Ectodermal cell (in vitro differentiated cells): ENCODE measurements at regions not wholly inside any gene's neighbourhood (a gene's known extent, or its start where the extent isn't known, plus 50 kb on each side); places are given as distances from the start of the nearest gene placed in this dataset.
"Not testable (repeated sequence)": the region's sequence is repeated elsewhere in the genome, so short reads cannot be mapped to it uniquely, and the experiment has no call there.

ENCODE experiments used
- H3K27ac ChIP-seq: 2 replicates; pipeline ENCODE4 v1.7.0; 2013; ENCODE audit warnings: mild to moderate bottlenecking, low read depth, low read length; ENCODE audit not compliant: insufficient read depth, poor library complexity, severe bottlenecking
- H3K27me3 ChIP-seq: 2 replicates; pipeline ENCODE4 v1.7.0; 2013; ENCODE audit warnings: mild to moderate bottlenecking, low read length; ENCODE audit not compliant: insufficient read depth, control insufficient read depth, poor library complexity, severe bottlenecking
- H3K36me3 ChIP-seq: one replicate; pipeline ENCODE4 v1.7.0; 2013; ENCODE audit warnings: low read length; ENCODE audit not compliant: control insufficient read depth, insufficient read depth
- H3K4me1 ChIP-seq: one replicate; pipeline ENCODE4 v1.7.0; 2013; ENCODE audit warnings: low read length; ENCODE audit not compliant: control insufficient read depth, insufficient read depth
- H3K4me3 ChIP-seq: 2 replicates; pipeline ENCODE4 v1.7.0; 2013; ENCODE audit warnings: low read depth, low read length, control low read depth; ENCODE audit not compliant: insufficient read depth
- H3K9me3 ChIP-seq: 2 replicates; pipeline ENCODE4 v1.7.0; 2013; ENCODE audit warnings: mild to moderate bottlenecking, low read length, moderate library complexity; ENCODE audit not compliant: control insufficient read depth
- WGBS, 2 experiments: methylation state at CpG; one replicate each; pipeline ENCODE4 v1.1.7; 2013; ENCODE audit warnings: missing lambda C conversion rate in 2 of 2; 5-methylcytosine and 5-hydroxymethylcytosine counted together

GRCh38 chr3:118637846-118638245 is 396.8 kb downstream of the IGSF11 start:
- Histone ChIP-seq H3K36me3 (no peaks in the 10 kb centered on the region), H3K9me3 (no peaks in the 10 kb centered on the region), H3K27ac (no peak overlapping the region), H3K4me3 (no peak overlapping the region), H3K4me1 (no peaks in the 10 kb centered on the region), H3K27me3 (no peaks in the 10 kb centered on the region)
- 86 to 88% methylated on average over 9 of the region's 9 CpGs for WGBS, 2 experiments

DNA sequence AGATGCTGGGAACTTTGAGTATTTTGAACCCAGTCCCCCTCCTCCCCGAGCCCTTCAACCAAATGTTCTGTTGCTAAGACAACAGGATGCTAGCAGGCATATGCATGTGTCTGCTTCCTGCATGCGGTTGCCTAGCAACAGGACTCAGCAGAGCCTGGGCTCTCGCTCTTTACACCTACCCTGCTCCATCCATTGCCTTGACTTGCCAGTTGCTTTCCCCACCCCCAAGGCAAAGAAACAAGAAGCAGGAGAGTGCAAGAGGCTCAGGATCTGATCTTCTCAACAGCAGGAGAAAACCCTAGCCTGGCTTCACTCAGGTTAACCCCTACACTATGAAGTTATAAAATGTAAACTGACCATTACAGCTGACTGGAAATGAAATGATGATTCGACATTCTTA is 393.0 kb downstream of the IGSF11 start:
- Histone ChIP-seq H3K9me3 (no peaks in the 10 kb centered on the region), H3K27ac (no peak overlapping the region), H3K36me3 (no peaks in the 10 kb centered on the region), H3K27me3 (no peaks in the 10 kb centered on the region), H3K4me1 (no peaks in the 10 kb centered on the region), H3K4me3 (no peak overlapping the region)
- WGBS, 2 experiments = 36 to 45% methylated on average over 4 of the region's 4 CpGs

GRCh38 chr3:118671192-118671591 is 363.5 kb downstream of the IGSF11 start:
- WGBS, 2 experiments = 86 to 87% methylated on average over 2 of the region's 2 CpGs
- Histone ChIP-seq H3K36me3 (no peaks in the 10 kb centered on the region), H3K27ac (no peak overlapping the region), H3K4me3 (no peak overlapping the region), H3K27me3 (no peaks in the 10 kb centered on the region), H3K9me3 (no peaks in the 10 kb centered on the region), H3K4me1 (no peaks in the 10 kb centered on the region)

DNA sequence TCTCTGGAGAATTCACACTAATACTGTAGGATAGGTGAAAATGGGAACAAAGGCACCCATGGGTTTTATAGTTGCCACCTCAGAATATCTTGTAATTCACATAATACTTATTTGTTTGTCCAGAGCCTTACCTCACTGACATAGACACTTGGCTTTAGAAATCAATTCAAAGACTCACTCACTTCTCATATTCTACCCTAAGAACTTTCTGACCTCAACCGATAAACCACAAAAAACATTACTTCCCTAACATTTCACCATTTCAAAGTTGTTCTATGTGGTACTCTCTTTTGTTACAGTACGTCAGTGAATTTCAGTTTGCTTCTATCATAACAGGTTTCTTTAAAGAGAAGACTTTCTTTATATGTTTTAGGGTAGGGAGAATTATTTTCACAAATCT is 359.3 kb downstream of the IGSF11 start:
- Histone ChIP-seq H3K9me3 (no peaks in the 10 kb centered on the region), H3K27me3 (no peaks in the 10 kb centered on the region), H3K36me3 (no peaks in the 10 kb centered on the region), H3K4me1 (no peaks in the 10 kb centered on the region), H3K27ac (no peak overlapping the region), H3K4me3 (no peak overlapping the region)
- WGBS, 2 experiments = 96 to 100% methylated on average over 1 to 2 of the region's 2 CpGs

GRCh38 chr3:118678663-118679062 is 356.0 kb downstream of the IGSF11 start:
- not testable (repeated sequence) for H3K4me1 ChIP-seq, H3K36me3 ChIP-seq, H3K4me3 ChIP-seq, H3K27me3 ChIP-seq, H3K27ac ChIP-seq, H3K9me3 ChIP-seq

- Histone ChIP-seq H3K9me3 (no peaks in the 10 kb centered on the region), H3K4me3 (no peak overlapping the region), H3K36me3 (no peaks in the 10 kb centered on the region), H3K27me3 (no peaks in the 10 kb centered on the region), H3K27ac (no peak overlapping the region), H3K4me1 (no peaks in the 10 kb centered on the region)
- 95 to 96% methylated on average over 2 of the region's 2 CpGs for WGBS, 2 experiments
Measured at GRCh38 chr3:118682921-118683320, 351.7 kb downstream of the IGSF11 start.

GRCh38 chr3:118683636-118684035 is 351.0 kb downstream of the IGSF11 start:
- no peak overlapping the region for H3K27ac ChIP-seq
- WGBS, 2 experiments = 90 to 91% methylated on average over 6 of the region's 6 CpGs
- no peaks in the 10 kb centered on the region for H3K27me3 ChIP-seq
- no peaks in the 10 kb centered on the region for H3K36me3 ChIP-seq
- no peaks in the 10 kb centered on the region for H3K9me3 ChIP-seq
- no peak overlapping the region for H3K4me3 ChIP-seq
- no peaks in the 10 kb centered on the region for H3K4me1 ChIP-seq

DNA sequence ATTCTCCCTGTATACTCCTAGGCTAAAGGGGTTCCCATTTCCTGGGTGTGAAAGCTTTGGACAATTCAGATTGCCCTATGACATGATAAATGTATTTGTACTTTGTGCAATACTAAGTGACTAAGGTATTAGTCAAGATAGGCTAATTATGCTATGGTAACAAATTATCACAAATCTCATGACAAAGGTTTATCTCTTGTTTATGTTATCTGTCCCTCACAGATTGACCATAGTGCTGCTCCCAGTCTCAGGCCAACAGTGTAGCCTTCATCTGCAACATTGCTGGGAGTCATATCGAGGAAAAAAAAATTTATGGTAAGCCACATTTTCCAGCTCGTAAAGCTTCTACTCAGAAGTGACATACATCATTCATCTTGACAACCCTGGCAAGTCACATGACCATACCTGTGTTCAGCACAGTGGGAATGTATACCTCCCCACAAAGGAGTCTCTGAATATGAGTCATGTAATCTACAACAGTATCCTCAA is 346.2 kb downstream of the IGSF11 start:
- H3K27me3 ChIP-seq = no peaks in the 10 kb centered on the region
- no peak overlapping the region for H3K4me3 ChIP-seq
- no peaks in the 10 kb centered on the region for H3K4me1 ChIP-seq
- H3K9me3 ChIP-seq = no peaks in the 10 kb centered on the region
- H3K36me3 ChIP-seq = no peaks in the 10 kb centered on the region
- 92 to 95% methylated on average over 2 of the region's 2 CpGs for WGBS, 2 experiments
- no peak overlapping the region for H3K27ac ChIP-seq

DNA sequence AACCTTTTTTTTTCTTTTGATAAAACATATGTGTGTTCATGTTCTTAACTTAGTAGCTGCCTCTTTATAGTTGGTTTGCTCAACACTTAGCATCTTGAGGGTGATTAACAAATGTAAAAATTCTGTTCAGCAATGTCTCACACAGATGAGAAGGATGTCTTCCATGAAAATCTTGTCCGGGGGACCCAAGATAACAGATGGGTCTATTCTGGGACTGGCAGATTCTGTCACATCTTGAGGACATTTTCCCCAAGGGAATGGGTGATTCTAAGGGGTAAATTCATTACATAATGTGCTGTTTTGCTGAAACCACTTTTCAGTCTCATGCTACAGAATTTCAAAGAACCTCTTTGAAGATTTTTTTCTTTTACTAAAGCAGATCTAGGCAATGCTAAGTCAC is 342.2 kb downstream of the IGSF11 start:
- H3K4me1 ChIP-seq = no peaks in the 10 kb centered on the region
- 89% methylated on average over 1 of the region's 1 CpG for WGBS, 2 experiments
- no peaks in the 10 kb centered on the region for H3K9me3 ChIP-seq
- no peak overlapping the region for H3K4me3 ChIP-seq
- H3K27ac ChIP-seq = no peak overlapping the region
- no peaks in the 10 kb centered on the region for H3K36me3 ChIP-seq
- no peaks in the 10 kb centered on the region for H3K27me3 ChIP-seq

- Histone ChIP-seq H3K27me3 (no peaks in the 10 kb centered on the region), H3K36me3 (no peaks in the 10 kb centered on the region), H3K9me3 (no peaks in the 10 kb centered on the region), H3K27ac (no peak overlapping the region), H3K4me1 (no peaks in the 10 kb centered on the region), H3K4me3 (no peak overlapping the region)
- 76 to 79% methylated on average over 12 of the region's 12 CpGs for WGBS, 2 experiments
Measured at GRCh38 chr3:118705487-118706219, 329.0 kb downstream of the IGSF11 start.

DNA sequence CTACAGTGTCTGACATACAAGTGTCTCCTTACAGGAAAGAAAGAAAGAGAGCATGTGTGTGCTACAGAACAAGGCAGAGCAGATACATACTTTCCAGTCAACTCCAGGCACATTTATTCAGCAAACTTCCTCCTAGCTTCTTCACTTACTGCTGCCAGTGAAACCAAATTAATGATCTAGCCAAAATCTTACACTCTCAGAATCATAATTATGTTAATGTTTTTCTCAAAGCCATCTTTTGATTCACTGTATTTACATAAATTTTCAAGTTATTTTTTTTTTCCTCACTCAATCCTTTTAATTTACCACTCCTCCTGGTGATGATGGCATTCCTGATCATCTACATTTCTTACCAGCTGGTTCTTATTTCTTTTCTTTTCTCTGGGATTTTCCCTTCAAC is 326.7 kb downstream of the IGSF11 start:
- H3K4me3 ChIP-seq = no peak overlapping the region
- no peaks in the 10 kb centered on the region for H3K4me1 ChIP-seq
- no peaks in the 10 kb centered on the region for H3K27me3 ChIP-seq
- H3K27ac ChIP-seq = no peak overlapping the region
- H3K36me3 ChIP-seq = no peaks in the 10 kb centered on the region
- no peaks in the 10 kb centered on the region for H3K9me3 ChIP-seq
